ENCODE measurements at regions not wholly inside any gene's neighbourhood (a gene's known extent, or its start where the extent isn't known, plus 50 kb on each side); places are given as distances from the start of the nearest gene placed in this dataset.

- DNase-seq (no peak), ATAC-seq (ENCODE audit: insufficient read depth, low FRiP score) (no peak)
- 77 to 78% methylated on average over 2 of the region's 2 CpGs for WGBS, 2 donors
These were observed 313.5 kb downstream of the EPHA7 start for GRCh38 chr6:93105907-93106306.

GRCh38 chr6:93105017-93105416 lies 314.3 kb downstream of the EPHA7 start:
- no peaks in the 10 kb centered on the region for H3K27me3 ChIP-seq (ENCODE audit: control insufficient read depth in 3 of 3, insufficient read depth in 3 of 3, low read length in 2 of 3)
- 55 to 64% methylated on average over 3 of the region's 3 CpGs for WGBS, 2 donors
- H3K4me1 ChIP-seq (ENCODE audit: control insufficient read depth in 5 of 5, insufficient read depth in 5 of 5, low read length in 5 of 5) = peaks cover 0 to 15% (median 0%) of the 10 kb centered on the region in 5 donors
- H3K9ac ChIP-seq (ENCODE audit: insufficient read depth in 1 of 2, low read length in 2 of 2) = no peak overlapping the region
- ATAC-seq (ENCODE audit: insufficient read depth, low FRiP score) = peak; percentile 41
- H3K4me3 ChIP-seq = no peak overlapping the region
- DNase-seq = peak; percentile 29 to 88 (median 88)
- no peaks in the 10 kb centered on the region for H3K36me3 ChIP-seq (ENCODE audit: control insufficient read depth in 4 of 4, insufficient read depth in 4 of 4, low read length in 4 of 4)
- H3K9me3 ChIP-seq (ENCODE audit: control insufficient read depth in 4 of 4, insufficient read depth in 3 of 4, low read length in 3 of 4) = no peaks in the 10 kb centered on the region
- no peak for TF ChIP-seq CTCF (IDR thresholded peaks at IDR 0.05; ENCODE audit: control extremely low read depth, extremely low read depth)
- H3K27ac ChIP-seq (ENCODE audit: low read depth in 1 of 2, low read length in 1 of 2) = no peak overlapping the region

More at GRCh38 chr6:93105907-93106306, 313.5 kb downstream of the EPHA7 start:
- Histone ChIP-seq H3K4me1 (ENCODE audit: control insufficient read depth in 5 of 5, insufficient read depth in 5 of 5, low read length in 5 of 5) (peaks cover 0 to 15% (median 0%) of the 10 kb centered on the region in 5 donors), H3K9me3 (ENCODE audit: control insufficient read depth in 4 of 4, insufficient read depth in 3 of 4, low read length in 3 of 4) (no peaks in the 10 kb centered on the region), H3K36me3 (ENCODE audit: control insufficient read depth in 4 of 4, insufficient read depth in 4 of 4, low read length in 4 of 4) (no peaks in the 10 kb centered on the region), H3K27me3 (ENCODE audit: control insufficient read depth in 3 of 3, insufficient read depth in 3 of 3, low read length in 2 of 3) (no peaks in the 10 kb centered on the region), H3K4me3 (no peak overlapping the region), H3K9ac (ENCODE audit: insufficient read depth in 1 of 2, low read length in 2 of 2) (no peak overlapping the region), H3K27ac (ENCODE audit: low read depth in 1 of 2, low read length in 1 of 2) (no peak overlapping the region)
- no peak for TF ChIP-seq CTCF (IDR thresholded peaks at IDR 0.05; ENCODE audit: control extremely low read depth, extremely low read depth)

GRCh38 chr6:93104195-93104817 lies 315.1 kb downstream of the EPHA7 start:
- no peak for TF ChIP-seq CTCF (IDR thresholded peaks at IDR 0.05; ENCODE audit: control extremely low read depth, extremely low read depth)
- no peaks in the 10 kb centered on the region for H3K9me3 ChIP-seq (ENCODE audit: control insufficient read depth in 4 of 4, insufficient read depth in 3 of 4, low read length in 3 of 4)
- WGBS, 2 donors = 56 to 66% methylated on average over 1 of the region's 1 CpG
- no peak for ATAC-seq (ENCODE audit: insufficient read depth, low FRiP score)
- no peak overlapping the region for H3K4me3 ChIP-seq
- DNase-seq = no peak
- peaks cover 0 to 15% (median 0%) of the 10 kb centered on the region in 5 donors for H3K4me1 ChIP-seq (ENCODE audit: control insufficient read depth in 5 of 5, insufficient read depth in 5 of 5, low read length in 5 of 5)
- no peak overlapping the region for H3K9ac ChIP-seq (ENCODE audit: insufficient read depth in 1 of 2, low read length in 2 of 2)
- no peaks in the 10 kb centered on the region for H3K36me3 ChIP-seq (ENCODE audit: control insufficient read depth in 4 of 4, insufficient read depth in 4 of 4, low read length in 4 of 4)
- H3K27ac ChIP-seq (ENCODE audit: low read depth in 1 of 2, low read length in 1 of 2) = no peak overlapping the region
- H3K27me3 ChIP-seq (ENCODE audit: control insufficient read depth in 3 of 3, insufficient read depth in 3 of 3, low read length in 2 of 3) = no peaks in the 10 kb centered on the region

Data from lung (tissue), 11 donors.